ENCODE measurements at regions not wholly inside any gene's neighbourhood (a gene's known extent, or its start where the extent isn't known, plus 50 kb on each side); places are given as distances from the start of the nearest gene placed in this dataset.

DNA sequence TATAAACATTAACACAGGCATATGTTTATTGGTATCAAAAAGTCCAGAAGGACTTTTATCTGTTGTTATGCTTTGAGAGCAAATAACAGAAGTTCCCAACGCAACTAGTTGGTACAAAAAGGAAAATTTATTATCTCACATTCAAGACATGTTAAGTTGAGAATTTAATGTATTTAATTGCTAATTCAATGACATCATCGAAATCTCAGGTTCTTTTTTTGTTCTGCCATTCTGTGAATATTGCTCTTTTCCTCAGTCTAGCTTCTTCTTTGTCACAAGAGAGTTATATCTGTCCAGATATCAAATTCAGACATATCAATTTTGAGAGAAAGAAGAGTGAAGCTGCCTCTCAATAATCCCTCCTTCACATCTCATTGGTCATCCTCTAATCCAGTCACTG, 307.6 kb upstream of the PCSK5 start:
- Histone ChIP-seq H3K18ac (ENCODE audit: insufficient read length, low read depth, low read length) (no peak overlapping the region), H3K14ac (ENCODE audit: insufficient read depth, low read length) (no peak overlapping the region), H3K9ac (ENCODE audit: extremely low read depth, insufficient read length, low read length) (no peak overlapping the region), H2BK120ac (ENCODE audit: low read depth, low read length, poor library complexity, severe bottlenecking) (no peak overlapping the region), H4K5ac (ENCODE audit: insufficient read length, low read depth, low read length) (no peak overlapping the region), H2AK5ac (ENCODE audit: insufficient read length, low read length) (no peak overlapping the region), H4K8ac (replicated peaks; ENCODE audit: insufficient read length, low read depth, low read length) (no peak overlapping the region), H2BK20ac (ENCODE audit: low read depth, low read length, poor library complexity, severe bottlenecking) (no peak overlapping the region), H3K27ac (ENCODE audit: insufficient read length, low read depth, low read length) (no peak overlapping the region), H3K9me3 (ENCODE audit: control insufficient read depth, low read depth, low read length) (no peaks in the 10 kb centered on the region), H2BK5ac (ENCODE audit: insufficient read length, low read length) (no peak overlapping the region), H3K4me2 (ENCODE audit: insufficient read depth, insufficient read length, low read length) (no peak overlapping the region), H3T11ph (ENCODE audit: low read length) (no peak overlapping the region), H3K4ac (ENCODE audit: low read depth, low read length) (no peak overlapping the region), H3K4me1 (ENCODE audit: insufficient read depth, low read length) (no peaks in the 10 kb centered on the region; the same call in 1 of the 2 replicates), H4K20me1 (ENCODE audit: control insufficient read depth, insufficient read depth, insufficient read length) (no peaks in the 10 kb centered on the region), H3K23ac (ENCODE audit: insufficient read length, low read depth, low read length) (no peak overlapping the region), H2BK12ac (ENCODE audit: insufficient read length, low read depth, low read length) (no peak overlapping the region), H2AFZ (ENCODE audit: low read length) (no peak overlapping the region), H3K79me2 (ENCODE audit: insufficient read depth, low read length) (no peaks in the 10 kb centered on the region), H2BK15ac (ENCODE audit: low read depth, low read length) (no peak overlapping the region), H3K56ac (ENCODE audit: insufficient read length, low read depth, low read length) (no peak overlapping the region), H3K27me3 (ENCODE audit: insufficient read depth, low read length) (no peaks in the 10 kb centered on the region), H4K91ac (ENCODE audit: insufficient read length, low read depth, low read length) (no peak overlapping the region), H3K23me2 (ENCODE audit: insufficient read length, low read depth, low read length, poor library complexity, severe bottlenecking) (no peaks in the 10 kb centered on the region), H3K79me1 (ENCODE audit: insufficient read depth, low read depth, low read length, poor library complexity, severe bottlenecking) (no peaks in the 10 kb centered on the region)
- Mint-ChIP-seq H3K27me3 (ENCODE audit: low read depth) (no peaks in the 10 kb centered on the region), H3K36me3 (ENCODE audit: insufficient read depth in 1 of 3, low read depth in 3 of 3) (no peaks in the 10 kb centered on the region; a peak in 1 of 7 replicates), H3K9me3 (no peaks in the 10 kb centered on the region), H3K4me3 (no peak overlapping the region), H3K4me1 (peaks cover 2 to 3% of the 10 kb centered on the region in 2 experiments), H3K27ac (no peak overlapping the region)
- no peak for TF ChIP-seq CTCF (conservative IDR thresholded peaks at IDR 0.05)
- no CpG with 5 or more reads among the region's 2 CpGs for WGBS (ENCODE audit: extremely low coverage, insufficient read length, low lambda C conversion rate)
- no peak for DNase-seq

All from H9 (cell line).